Activated CD4-positive, CD25-positive, alpha-beta regulatory T cell (primary cell): ENCODE measurements at regions not wholly inside any gene's neighbourhood (a gene's known extent, or its start where the extent isn't known, plus 50 kb on each side); places are given as distances from the start of the nearest gene placed in this dataset.
"Not testable (repeated sequence)": the region's sequence is repeated elsewhere in the genome, so short reads cannot be mapped to it uniquely, and the experiment has no call there.

ENCODE experiments used
- DNase-seq, 4 experiments: peaks; one replicate each; lab custom pipeline; 2025; lab: John Stamatoyannopoulos, UW

DNA sequence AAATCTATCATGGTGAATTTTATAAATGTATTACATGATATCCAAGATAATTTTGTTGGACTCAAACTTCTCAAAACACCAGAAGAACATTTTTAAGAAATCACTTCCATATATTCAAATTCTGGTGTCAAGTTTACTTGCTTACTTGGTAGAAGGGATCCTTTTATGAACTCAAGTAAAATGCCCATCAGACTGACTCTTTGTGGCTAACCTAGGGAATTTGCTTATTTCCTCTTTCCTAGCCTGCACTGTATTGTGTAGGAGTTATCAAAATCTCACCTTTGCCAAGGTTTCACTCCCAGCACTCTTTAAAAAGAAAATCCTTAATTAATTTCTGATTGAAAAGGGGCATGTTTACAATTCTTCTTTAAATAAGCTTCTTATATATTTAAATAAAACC, 196.5 kb downstream of the DUSP6 start:
- DNase-seq, result no peak

DNA sequence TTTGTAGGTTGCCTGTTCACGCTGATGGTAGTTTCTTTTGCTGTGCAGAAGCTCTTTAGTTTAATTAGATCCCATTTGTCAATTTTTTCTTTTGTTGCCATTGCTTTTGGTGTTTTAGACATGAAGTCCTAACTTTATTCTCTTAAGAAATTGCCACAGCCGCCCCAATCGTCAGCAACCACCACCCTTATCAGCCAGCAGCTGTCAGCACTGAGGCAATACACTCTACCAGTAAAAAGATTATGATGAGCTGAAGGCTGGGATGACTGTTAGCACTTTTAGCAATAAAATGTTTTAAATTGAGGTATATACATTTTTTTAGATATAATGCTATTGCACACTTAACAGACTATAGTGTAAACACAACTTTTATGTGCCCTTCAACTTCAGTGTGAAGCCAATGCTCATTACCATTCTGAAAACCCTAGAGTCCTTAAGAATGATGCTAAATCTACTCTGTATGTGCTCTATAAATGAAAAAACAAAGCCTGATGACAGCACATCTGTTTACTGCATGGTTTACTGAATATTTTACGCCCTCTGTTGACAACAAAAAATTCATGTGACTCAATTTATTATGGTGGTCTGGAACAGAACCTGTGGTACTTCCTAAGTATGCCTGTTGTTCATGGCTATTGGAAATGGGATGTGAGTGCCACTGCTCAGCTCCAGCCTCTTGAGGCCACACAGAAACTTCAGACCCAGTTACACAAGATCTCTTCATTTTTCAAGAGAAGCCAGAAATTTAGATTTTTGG, 197.4 kb downstream of the DUSP6 start:
- DNase-seq, result no peak

DNA sequence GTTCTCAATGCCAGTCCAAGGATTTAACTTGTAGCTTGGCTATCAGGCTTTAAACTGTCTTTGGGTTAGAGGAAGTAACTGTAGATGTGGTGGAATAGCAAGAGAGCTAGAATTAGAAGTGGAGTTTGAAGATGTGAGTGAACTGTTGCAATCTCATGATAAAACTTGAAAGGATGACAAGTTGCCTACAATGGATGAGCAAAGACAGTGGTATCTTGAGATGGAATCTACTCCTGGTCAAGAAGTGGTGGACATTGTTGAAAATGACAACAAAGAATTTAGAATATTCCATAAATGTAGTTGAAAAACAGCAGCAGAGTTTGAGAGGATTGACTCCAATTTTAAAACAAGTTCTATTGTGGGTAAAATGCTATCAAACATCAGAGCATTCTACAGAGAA, 199.0 kb downstream of the DUSP6 start:
- DNase-seq, result no peak

GRCh38 chr12:89151536-89151935, 200.8 kb downstream of the DUSP6 start:
- DNase-seq, result no peak

DNA sequence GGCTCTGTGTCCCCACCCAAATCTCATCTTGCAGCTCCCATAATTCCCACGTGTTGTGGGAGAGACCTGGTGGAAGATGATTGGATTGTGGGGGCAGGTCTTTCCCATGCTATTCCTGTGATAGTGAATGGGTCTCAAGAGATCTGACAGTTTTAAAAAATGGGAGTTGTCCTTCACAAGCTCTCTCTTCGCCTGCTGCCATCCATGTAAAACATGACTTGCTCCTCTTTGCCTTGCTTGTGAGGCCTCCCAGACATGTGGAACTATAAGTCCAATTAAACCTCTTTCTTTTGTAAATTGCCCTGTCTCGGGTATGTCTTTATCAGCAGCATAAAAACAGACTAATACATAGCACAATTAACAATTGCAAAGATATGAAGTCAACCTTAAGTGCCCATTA, 201.5 kb downstream of the DUSP6 start:
- not testable (repeated sequence) for DNase-seq

DNA sequence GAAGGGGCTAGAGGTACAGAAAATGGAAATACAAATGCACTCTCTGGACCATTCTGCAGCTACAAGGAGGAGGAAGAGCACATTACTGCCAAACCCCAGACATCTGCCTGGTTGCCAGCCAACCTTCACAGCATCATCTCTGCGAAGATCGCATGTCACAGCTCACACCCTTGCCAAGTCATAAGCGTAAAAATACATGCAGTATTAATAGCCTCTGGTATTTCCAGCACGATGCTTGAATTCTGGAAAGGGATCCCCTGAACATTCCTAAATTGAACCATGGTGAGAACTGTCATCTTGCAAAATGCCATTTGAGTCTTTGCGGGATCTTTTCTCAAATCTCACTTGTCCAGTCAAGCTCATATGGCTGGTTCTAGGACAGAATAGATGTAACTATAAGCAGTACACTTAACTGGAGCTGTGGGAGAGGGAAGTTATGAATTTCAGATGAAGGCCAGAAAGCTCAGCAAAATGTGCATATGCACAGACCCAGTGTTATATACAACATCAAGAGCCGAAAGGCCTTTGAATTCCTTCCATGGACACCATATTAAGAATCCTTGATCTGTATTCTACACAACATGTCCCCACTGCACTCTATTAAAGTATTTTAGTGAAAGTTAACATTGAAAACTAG, 211.6 kb downstream of the DUSP6 start:
- DNase-seq, result no peak

DNA sequence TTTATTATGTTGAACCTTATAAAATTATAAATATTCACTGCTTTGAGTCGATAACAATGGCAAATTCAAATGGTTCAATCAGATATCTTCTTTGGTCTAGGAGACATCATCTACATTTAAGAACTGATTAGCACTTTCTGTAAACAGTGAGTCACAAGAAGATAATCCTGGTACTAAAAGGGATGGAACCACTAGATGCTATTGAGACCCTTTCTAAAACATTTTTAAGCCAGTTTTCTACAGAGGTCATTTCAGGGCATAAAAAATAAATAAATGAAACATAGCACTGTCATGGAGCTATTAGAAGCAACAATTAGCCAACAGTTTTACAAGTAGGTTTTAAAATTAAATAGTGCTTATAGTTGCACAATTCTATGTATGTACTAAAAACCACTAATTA, 212.2 kb downstream of the DUSP6 start:
- no peak for DNase-seq

DNA sequence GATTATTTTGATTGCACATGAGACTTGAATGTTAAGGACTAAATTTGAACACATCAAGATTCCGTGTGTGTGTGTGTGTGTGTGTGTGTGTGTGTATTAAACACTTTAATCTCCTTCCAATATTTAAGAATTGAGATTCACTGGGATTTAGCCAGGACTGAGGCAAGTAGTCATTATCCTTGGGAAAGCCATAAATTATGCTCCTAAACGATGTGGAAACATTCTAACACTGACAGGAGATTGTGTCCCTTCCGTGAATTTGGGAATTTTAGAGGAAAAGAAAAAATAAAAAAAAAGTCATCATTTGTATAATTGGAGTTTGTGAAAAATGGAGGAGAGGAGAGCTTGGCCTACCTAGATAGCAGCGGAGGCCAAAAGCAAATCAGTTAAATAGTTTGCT, 212.9 kb downstream of the DUSP6 start:
- no peak for DNase-seq

- DNase-seq, result no peak
Measured at GRCh38 chr12:89138048-89138852, 214.1 kb downstream of the DUSP6 start.

DNA sequence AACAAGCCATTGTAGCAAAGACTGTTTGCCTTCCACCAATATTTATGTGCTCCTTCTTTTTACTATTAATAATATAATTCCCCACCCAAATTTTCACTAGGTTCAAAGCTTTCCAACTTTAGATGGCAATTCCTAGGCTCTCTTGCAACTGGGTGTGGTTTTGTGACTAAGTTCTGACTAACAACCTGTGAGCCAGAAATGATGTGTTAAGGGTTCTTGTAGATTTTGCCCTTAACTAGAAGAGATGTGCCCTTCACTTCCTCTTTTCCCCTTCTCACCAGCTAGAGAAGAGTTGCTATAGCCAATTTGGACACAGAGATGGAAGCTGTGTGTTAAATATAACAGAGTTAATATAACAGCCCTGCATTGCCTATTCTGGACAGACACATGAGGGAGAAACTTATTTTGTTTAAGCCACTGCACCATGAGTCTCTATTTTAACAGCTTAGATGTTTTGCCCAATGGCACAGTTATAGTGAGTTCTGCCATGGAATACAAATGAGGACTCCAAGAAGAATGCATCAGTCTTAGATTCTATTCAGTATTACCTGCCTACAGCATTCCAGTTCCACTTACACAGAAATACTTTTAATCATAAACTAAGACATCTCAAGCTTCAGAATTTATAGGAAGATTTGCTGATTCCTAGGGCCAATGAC, 216.2 kb downstream of the DUSP6 start:
- DNase-seq, result no peak

DNA sequence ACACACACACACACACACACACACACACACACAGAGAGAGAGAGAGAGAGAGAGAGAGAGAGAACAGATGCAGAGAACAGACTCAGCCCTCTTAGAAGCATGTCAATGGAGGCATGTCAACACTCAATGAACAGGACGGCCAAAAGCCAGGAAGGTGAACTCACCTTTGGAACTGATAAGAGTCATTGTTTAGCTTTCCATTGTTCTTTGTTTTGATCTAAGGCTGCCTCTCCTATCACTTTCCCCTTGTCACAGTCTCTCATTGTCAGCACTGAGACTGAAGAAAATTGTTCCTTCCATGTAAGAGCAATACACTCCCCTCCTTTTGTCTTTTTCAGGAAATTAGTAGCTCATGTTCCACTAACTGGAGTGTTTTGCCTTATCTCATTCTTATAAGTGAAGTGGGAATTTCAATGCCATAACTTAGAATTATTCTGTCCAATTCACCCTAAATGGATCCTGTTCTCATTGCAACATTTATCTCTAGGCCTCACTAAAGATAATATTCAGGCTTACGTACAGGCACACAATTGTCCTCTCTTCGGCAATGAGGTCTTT, 218.0 kb downstream of the DUSP6 start:
- no peak for DNase-seq

DNA sequence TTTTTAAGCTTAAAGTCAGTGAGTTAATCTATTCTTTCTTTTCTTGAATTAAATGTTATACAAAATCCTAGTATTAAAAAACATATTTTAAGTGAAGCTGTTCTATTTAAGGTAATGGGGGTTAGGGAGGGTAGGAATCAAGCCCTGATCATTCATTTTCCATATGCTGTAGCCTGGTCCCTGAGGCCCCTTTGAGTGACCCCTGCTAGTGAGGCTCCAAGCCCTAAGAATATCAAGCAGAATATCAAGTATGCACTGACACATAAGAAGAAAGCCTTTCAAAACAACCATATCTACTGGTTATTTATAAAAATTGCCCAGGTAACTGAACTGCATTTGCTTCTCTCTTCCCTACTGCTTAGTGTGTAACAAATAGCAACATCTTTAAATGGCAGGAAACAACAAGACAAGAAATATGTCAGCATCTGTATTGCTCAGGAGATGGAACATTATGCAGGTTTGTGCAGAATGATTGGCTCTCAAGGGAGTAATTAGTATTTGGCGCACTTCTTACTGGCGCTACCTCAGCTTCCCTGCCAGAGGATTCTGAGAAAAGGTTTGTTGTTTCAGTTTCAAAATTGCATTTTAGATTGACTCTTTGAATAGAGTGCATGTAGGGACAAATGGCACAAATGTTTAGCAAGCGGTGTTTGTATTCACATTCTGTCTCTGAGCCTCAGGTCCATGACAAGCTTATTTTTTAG, 223.0 kb downstream of the DUSP6 start:
- no peak for DNase-seq

DNA sequence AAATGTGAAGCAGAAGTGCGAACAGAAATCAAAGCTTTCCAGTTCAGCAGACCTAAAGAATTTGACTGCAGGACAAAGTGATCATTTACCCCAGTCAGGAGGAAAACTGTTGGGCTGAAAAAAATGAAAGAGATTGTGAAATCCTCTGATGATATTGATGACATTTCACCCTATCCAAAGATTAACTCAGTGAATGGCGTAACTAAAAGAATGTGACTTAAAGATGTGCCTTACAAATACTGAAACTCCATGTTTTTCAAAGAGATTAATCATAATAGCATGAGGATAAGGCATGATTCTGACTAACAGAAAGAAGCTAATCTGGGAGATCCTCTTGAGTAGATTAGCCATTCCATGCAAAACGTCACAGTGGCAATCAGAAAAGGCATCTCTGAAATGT, 225.6 kb downstream of the DUSP6 start:
- no peak for DNase-seq

DNA sequence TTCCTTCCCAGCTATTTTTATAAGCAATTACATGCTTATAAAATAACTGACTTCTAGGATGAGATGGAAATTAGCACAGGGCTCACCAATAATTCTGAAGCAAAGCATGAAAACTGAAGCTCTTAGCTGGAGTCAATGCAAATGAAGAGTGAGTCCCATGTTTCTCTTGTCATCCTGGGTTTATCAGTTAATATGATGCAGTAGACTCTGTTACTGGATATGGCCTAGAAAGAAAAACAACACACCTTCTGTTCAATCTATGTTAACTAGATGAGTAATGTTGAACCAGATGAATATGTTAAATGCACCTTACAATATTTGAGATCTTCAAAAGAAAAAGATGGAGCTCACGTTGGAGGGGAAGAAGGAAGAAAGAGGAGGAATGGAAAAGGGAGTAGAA, 229.4 kb downstream of the DUSP6 start:
- DNase-seq, result no peak

- DNase-seq, result no peak
Measured at GRCh38 chr12:89117448-89118034, 234.8 kb downstream of the DUSP6 start.

GRCh38 chr12:89111964-89112363, 240.3 kb downstream of the DUSP6 start:
- DNase-seq, result no peak

- DNase-seq, result no peak
Measured at GRCh38 chr12:89108265-89108664, 244.0 kb downstream of the DUSP6 start.

GRCh38 chr12:89106950-89107349, 245.4 kb downstream of the DUSP6 start:
- DNase-seq, result no peak

DNA sequence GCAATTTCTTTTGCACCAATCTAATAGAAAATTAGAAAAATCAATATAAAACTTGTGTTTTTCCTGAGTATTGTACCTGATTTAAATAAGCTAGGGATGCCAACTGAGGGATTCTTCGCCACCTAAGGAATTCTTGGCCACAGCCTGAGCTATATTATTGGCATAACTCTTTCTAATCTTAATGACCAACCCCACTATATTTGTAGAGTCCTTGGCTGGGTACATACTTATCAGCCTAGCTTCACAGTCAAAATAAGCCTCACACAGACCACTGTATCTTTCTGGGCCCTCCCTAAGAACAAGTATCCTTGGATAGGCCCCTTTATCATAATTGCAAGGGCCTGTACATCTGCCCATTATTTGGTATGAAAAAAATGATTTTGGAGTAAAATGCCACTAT, 247.1 kb downstream of the DUSP6 start:
- no peak for DNase-seq

DNA sequence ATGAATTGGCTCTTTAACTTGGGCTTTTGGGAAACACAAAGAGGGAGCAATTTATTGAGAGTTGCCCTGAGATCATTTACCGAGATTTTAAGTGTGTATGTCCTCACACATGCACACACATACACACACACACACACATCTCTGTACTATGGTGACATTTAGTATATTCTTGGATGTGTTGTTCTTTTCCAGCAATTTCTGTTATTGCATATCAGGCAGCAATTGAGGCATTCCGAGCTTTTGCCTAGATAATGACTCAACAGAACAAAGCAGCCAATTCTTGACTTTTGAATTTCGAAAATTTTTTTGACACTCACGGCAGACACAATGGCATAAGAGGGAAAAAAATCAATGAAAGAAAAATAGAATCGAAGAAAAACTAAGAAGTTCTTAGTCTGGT, 248.5 kb downstream of the DUSP6 start:
- DNase-seq, result no peak

DNA sequence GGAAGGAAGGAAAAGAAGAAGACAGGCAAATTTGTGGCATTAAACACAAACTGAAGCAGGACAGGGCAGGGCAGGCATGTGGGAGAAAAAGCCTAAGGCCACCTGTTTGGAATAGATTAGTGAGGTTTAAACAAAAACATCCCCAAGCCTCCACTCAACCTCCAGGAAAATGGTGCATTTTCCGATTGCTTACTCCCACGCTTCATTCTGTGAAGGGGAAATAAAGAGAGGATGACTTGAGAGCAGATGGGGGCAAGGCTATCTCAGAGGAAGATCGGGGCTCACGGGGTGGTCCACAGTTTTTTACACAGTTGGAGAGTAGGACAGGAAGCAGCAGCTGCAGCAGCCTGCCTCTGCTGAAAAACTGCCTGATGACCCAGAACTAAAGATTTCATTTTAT, 250.9 kb downstream of the DUSP6 start:
- no peak for DNase-seq
